OCI-LY3 (cell line): ENCODE measurements at regions not wholly inside any gene's neighbourhood (a gene's known extent, or its start where the extent isn't known, plus 50 kb on each side); places are given as distances from the start of the nearest gene placed in this dataset.

Experiments
- EZH2phosphoT487 ChIP-seq: fragments of 200-600 bp; shearing (Covaris generic); IDR thresholded peaks from 2 replicates; pipeline ENCODE4 v1.6.1; 2018; ENCODE audit warnings: antibody characterized with exemption, mixed run types, low read depth
- TF ChIP-seq, protein P1 (sequence below): fragments of 200-600, 300-600 bp; sonication (generic); IDR thresholded peaks from 2 replicates; pipeline ENCODE4 v1.5.1; 2014; ENCODE audit warnings: antibody characterized with exemption, low read length, low read depth

DNA sequence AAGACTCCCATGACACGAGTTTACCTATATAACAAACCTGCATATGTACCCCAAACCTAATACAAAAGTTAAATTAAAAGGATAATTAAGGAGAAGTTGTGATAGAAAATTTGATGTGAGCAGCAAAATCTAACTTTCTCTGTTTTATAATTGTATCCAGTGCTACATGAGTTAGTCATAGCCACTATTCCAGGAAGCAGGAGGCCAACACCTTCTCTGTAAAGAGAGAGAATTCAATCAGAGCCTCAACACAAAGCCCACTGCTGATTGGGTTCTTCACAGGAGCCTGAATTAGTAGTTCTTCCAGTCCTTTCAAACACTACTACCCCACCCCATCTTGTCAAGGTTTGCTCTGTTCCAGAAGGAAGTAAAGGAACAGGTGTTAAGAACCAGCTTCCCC is 84.2 kb downstream of the BLID start:
- TF ChIP-seq, protein P1, sequence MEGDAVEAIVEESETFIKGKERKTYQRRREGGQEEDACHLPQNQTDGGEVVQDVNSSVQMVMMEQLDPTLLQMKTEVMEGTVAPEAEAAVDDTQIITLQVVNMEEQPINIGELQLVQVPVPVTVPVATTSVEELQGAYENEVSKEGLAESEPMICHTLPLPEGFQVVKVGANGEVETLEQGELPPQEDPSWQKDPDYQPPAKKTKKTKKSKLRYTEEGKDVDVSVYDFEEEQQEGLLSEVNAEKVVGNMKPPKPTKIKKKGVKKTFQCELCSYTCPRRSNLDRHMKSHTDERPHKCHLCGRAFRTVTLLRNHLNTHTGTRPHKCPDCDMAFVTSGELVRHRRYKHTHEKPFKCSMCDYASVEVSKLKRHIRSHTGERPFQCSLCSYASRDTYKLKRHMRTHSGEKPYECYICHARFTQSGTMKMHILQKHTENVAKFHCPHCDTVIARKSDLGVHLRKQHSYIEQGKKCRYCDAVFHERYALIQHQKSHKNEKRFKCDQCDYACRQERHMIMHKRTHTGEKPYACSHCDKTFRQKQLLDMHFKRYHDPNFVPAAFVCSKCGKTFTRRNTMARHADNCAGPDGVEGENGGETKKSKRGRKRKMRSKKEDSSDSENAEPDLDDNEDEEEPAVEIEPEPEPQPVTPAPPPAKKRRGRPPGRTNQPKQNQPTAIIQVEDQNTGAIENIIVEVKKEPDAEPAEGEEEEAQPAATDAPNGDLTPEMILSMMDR: no peak
- no peak for TF ChIP-seq EZH2phosphoT487
